CMK (cell line): ENCODE measurements at regions not wholly inside any gene's neighbourhood (a gene's known extent, or its start where the extent isn't known, plus 50 kb on each side); places are given as distances from the start of the nearest gene placed in this dataset.
"Not testable (repeated sequence)": the region's sequence is repeated elsewhere in the genome, so short reads cannot be mapped to it uniquely, and the experiment has no call there.

Experiments used
- DNase-seq: peaks from one replicate; pipeline ENCODE4 v3.0.0-alpha.2; 2010; ENCODE audit warnings: low read depth

DNA sequence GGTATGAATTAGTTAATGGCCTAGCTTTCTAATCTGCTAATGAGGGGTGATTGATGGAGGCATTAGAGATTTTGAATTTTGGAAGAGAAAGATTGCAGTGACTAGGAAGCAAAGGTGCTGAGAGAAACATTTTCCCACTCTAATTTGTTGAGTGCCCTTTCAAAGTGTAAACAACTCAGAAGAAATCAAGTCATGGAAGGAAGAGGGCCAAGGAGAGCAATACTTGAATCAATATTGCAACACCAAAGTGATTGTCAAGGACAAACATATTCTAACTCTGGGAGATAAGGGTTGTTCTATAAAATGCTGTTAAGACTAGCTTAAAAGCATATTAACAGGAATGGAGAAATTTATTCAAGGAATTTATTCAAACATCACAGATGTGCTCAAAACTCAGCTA lies 182.7 kb upstream of the FERMT1 start:
- no peak for DNase-seq

DNA sequence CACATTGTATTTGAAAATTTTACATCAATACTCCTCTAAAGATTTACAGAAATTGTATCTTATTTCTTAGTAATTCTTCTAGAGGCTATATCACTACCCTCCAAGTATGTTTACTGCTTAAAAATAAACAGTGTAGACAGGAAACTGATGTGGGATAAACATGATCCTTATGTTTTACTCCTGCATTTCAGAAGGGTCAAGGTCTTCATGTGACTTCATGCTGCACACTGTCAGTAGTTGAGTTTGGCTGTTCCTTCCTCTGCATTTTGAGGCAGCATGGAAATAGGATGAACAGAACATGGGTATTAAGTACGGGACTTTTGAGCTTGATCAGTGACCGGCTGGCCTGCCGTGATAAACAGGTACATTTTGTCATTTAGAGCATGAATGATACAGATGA lies 179.2 kb upstream of the FERMT1 start:
- DNase-seq, result no peak

- DNase-seq, result no peak
Observed at GRCh38 chr20:6299456-6299855, 176.6 kb upstream of the FERMT1 start.

DNA sequence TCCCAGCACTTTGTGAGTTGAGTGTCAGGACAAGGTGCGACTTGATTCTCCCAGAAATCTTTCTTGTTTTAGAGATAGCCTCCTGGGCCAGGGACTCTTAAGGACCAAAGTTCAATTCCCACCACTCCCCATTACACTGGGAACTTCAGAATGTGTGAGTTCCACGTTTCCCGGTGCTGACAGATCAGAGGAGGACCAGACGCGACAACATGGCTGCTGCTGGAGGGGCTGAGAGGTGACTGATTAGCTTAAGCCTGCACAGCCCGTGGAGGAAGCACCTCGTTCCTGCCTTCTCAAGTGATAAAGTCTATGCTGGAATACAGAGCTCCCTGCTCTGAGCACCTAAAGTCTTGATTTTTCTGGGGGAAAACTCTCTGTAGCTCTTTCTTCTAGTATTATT lies 175.2 kb upstream of the FERMT1 start:
- no peak for DNase-seq

DNA sequence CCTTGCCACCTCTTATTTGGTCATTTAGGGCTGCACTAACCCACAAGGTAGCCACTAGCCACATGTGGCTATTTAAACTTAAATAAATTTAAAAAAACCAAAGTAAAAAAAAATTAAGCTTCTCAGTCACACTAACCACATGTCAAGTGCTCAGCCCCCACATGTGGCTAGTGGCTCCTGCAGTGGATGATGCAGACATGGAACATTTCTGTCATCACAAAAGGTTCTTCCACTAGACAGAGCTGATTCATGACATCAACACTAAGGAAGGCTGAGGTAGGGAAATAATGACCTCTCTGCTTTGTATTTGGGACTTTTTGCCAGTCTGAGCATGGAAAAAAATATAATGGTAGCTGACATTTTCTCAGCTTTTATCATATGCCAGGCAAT lies 173.0 kb upstream of the FERMT1 start:
- DNase-seq, result no peak

- no peak for DNase-seq
Observed at GRCh38 chr20:6295127-6295866, 172.5 kb upstream of the FERMT1 start.

GRCh38 chr20:6287471-6287870 lies 164.6 kb upstream of the FERMT1 start:
- DNase-seq, result no peak

GRCh38 chr20:6282642-6283041 lies 159.8 kb upstream of the FERMT1 start:
- no peak for DNase-seq

- no peak for DNase-seq
Observed at GRCh38 chr20:6277661-6278240, 154.9 kb upstream of the FERMT1 start.

- DNase-seq, result not testable (repeated sequence)
Observed at GRCh38 chr20:6270404-6270803, 147.6 kb upstream of the FERMT1 start.

DNA sequence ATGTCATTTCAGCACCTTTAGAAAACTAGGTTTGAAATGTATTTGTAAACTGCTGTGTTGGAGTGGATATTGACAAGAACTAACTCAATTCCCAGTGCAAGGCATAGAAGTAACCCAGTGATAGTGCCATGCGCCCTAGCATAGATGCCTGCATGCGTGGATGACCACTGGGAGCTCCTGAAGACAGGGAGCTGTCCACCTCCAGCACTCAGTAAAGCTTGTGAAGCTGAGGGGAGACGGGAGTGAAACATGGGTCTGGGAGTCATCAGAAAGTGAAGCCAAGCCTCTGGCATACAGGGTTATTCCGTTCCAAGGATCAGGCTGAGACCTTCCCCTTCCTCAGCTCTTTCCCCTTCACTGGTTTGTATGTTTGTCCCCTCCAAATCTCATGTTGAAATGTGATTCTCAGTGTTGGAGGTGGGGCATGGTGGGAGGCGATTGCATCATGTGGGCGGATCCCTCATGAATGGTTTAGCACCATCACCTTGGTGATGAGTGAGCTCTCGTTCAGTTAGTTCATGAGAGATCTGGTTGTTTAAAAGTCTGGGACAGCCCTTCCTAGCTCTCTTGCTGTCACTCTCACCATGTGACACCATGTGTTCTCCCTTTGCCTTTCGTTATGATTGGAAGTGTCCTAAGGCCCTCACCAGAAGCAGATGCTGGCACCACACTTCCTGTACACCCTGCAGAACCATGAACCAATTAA lies 146.5 kb upstream of the FERMT1 start:
- no peak for DNase-seq

DNA sequence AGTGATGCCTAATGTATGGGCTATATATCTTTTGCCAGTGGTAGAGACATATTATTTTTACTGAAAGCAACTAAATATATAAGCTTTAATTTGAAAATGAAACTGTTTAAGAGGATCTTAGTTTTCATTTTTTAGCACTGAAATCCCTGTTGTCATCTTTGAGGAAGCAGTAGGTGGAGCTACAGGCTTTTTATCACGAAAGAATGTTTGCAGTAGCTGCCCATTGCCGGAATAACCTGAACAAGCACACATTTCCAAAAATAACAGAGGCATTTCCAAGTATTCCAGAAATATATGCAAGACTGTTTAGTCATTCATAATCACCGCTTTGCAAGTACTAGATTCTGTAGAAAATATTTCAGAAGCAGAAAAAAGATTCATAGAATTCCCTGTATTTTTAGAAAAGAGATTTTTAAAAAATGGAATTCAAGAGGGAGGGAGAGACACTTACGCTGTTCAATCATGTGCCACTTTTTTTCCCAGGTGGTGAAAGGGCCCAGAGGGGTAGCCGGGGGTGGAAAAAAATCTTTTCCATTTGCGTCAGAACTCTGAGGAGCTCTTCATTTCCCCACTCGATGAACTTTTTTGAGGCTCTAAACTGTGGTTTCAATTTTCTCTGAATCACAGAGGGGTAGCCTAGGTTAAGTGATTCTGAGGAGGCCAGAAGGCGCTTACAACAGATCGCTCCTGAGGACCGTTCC lies 142.5 kb upstream of the FERMT1 start:
- DNase-seq, result peak; percentile 9

DNA sequence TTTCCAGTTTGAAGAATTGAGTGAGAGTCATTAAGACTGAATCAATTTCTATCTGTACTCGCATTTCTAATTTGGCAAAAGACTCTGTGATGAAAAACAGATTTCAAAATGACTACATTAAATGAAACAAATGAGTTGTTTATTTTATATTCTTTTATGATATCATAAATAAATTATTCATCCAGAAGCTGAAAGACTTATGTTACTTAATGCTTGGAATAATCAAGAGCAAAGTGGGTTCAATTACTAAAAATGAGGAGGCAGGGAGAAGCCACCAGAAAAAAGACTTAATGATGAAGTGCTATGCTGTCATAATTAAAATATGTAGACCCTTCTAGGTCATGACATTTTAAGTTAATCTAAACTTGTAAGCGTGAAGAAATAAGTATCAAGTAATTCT lies 130.6 kb upstream of the FERMT1 start:
- DNase-seq, result no peak

DNA sequence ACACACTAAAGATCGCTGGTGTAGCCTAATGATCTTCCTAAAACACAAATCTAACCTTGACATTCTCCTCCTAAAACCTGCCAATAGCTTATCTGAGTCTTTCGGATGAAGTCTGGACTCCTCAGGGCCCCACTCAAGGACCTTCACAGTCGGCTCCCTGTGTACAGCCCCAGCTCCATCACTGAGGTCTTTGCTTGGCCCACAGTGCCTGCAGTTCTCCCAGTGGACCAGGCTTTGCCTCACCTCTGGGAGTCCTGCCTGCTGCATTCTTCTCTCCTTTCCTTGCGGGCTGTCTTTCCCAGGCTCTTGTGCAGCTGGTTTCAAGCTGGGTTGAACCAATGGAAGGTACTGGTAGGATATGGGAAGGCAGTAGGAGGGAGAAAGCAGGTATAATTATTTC lies 122.6 kb upstream of the FERMT1 start:
- DNase-seq, result no peak

DNA sequence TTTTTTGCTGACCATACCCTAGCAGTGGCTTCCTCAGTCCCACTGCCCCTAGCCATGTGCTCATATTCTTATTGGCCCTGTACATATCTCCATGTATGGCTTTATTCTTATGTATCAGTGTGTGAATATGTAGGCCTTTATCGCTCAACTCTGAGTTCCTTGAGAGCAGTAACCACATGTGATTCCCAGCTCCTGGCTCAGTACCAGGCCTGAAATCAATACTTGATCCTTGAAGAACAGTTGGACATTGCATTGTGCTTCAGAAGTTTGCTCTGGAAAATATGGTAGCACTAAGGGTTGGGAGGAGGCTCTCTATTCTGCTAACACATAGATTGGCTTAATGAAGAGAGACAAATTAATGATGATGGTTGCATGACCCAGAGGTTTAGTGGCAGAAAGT lies 118.8 kb upstream of the FERMT1 start:
- DNase-seq, result no peak

DNA sequence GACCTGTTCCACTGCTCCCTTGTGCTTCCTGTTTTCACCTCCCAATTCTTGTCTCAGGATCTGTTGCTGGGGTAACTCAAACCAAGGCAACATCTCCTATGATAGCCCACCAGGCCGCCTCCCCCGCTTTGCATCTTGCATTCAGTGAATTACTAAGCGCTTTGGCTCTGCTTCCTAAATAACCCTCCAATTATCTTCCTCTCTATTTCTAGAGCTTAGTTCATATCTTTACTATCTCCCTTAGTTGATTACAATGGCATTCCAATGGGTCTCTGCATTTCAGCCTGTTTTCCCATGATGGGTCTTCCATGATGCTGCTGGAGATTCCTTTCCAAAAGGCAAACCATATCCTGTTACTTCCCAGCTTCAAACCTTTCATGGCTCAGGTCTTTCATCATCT lies 117.2 kb upstream of the FERMT1 start:
- no peak for DNase-seq

- DNase-seq, result no peak
Observed at GRCh38 chr20:6238421-6238820, 115.6 kb upstream of the FERMT1 start.

DNA sequence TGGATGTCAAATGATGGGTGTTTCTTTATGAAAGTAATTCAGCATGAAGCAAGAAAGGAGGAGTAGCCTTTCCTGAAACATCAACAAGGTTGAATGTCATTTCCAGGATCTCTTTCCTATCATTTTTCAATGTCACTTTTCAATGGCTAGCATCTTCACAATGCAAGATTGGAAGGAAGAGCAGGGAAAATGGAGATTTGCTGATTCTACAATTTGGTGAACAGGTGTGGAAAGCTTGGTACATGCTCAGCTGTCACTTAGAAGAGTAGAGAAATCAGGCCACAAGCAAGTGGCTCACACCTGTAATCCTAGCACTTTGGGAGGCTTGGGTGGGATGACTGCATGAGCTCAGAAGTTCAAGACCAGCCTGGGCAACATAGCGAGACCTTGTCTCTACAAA lies 112.7 kb upstream of the FERMT1 start:
- no peak for DNase-seq

GRCh38 chr20:6232436-6232835 lies 109.6 kb upstream of the FERMT1 start:
- DNase-seq, result no peak

- DNase-seq, result no peak
Observed at GRCh38 chr20:6231556-6231955, 108.7 kb upstream of the FERMT1 start.

GRCh38 chr20:6228302-6228843 lies 105.5 kb upstream of the FERMT1 start:
- DNase-seq, result no peak

GRCh38 chr20:6213311-6213710 lies 90.5 kb upstream of the FERMT1 start:
- DNase-seq, result no peak

DNA sequence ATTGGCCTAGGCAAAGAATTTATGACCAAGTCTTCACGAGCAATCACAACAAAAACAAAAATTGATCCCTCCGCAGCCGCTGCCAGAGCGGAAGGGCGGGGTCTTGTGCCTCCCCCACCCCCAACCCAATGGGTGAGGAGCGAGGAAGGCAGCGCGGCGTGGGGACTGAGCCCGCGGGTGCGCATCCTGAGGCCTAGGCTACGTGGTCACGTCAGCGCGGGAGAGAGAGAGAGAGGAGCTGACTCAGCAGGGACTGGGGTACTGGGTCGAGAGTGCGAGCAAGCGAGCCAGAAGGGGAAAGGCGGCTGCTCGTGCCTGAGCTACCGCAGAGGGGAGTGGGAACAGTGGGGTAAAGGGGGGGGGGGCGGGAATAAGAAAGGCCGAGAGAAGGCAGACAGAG lies 90.1 kb upstream of the FERMT1 start:
- DNase-seq, result no peak
